ENCODE measurements at regions not wholly inside any gene's neighbourhood (a gene's known extent, or its start where the extent isn't known, plus 50 kb on each side); places are given as distances from the start of the nearest gene placed in this dataset.
A peak's percentile ranks its signal among the peaks of the same experiment; 100 is the strongest.
"Not testable (repeated sequence)": the region's sequence is repeated elsewhere in the genome, so short reads cannot be mapped to it uniquely, and the experiment has no call there.

GRCh38 chr15:30688684-30689083 lies 62.8 kb downstream of the ARHGAP11B start:
- DNase-seq = not testable (repeated sequence)

GRCh38 chr15:30690153-30690552 lies 64.2 kb downstream of the ARHGAP11B start:
- not testable (repeated sequence) for DNase-seq

GRCh38 chr15:30695811-30696210 lies 69.9 kb downstream of the ARHGAP11B start:
- not testable (repeated sequence) for DNase-seq

DNA sequence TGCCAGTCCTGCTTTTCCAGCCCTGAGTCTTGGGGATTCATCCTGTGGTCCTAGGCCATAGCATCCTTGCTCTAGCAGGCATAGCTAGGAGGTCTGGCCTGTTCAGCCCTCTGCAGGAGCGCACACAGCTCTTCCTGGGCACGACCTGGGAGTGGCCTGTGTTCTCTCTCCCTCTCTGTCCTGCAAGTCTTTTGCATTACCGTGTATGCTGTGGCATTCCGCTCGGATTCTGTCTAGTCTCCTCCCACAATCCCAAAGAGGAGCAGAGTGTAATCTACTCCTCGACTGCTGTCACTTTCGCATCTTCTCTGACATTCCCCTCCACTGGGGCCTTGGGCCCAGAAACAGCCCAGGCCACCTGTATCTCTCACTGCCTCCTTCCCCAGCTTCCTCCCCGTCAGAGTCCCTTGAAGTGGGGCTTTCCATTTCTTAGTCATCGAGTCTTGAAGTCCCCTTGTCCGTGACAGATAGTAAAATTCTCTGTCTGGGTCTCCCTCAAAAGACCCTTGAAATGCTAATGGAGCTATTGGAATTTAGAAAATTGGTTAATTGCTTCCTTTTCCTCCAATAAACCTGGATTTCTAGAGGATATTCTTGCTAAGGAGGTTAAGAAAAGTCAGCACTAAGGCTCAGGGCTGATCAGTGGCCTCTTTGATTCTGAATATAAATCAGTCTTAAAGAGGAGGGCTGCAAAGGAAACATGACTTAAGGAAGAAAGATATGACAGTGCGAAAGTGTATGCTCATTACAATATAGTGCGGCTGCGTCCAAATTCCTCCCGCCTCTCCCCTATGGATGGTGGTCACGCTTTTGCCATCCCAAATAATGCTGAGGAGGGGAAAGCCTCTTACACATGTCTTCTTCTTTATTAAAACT lies 70.7 kb downstream of the ARHGAP11B start:
- not testable (repeated sequence) for DNase-seq

DNA sequence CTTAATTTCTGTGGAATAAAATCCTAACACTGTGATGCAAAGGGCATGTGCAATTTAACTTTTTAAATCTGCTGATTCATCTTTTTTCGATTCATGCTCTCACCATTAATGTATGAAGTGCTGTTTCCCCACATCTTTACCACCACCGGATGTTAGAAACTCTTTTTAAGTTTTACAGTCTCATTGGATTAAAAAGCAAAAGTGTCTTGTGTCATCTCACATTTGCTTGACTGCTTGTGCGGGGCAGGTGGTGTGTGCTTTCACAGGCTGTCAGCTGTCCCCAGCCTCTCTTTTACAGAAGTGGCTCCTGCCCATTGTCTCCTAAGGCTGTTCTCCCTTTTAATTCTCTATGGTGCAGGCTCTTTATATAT lies 71.4 kb downstream of the ARHGAP11B start:
- DNase-seq = peak; percentile 45

GRCh38 chr15:30700006-30700597 lies 74.2 kb downstream of the ARHGAP11B start:
- not testable (repeated sequence) for DNase-seq

GRCh38 chr15:30707976-30708685 lies 82.2 kb downstream of the ARHGAP11B start:
- not testable (repeated sequence) for DNase-seq

GRCh38 chr15:30708809-30709208 lies 82.9 kb downstream of the ARHGAP11B start:
- DNase-seq = not testable (repeated sequence)

DNA sequence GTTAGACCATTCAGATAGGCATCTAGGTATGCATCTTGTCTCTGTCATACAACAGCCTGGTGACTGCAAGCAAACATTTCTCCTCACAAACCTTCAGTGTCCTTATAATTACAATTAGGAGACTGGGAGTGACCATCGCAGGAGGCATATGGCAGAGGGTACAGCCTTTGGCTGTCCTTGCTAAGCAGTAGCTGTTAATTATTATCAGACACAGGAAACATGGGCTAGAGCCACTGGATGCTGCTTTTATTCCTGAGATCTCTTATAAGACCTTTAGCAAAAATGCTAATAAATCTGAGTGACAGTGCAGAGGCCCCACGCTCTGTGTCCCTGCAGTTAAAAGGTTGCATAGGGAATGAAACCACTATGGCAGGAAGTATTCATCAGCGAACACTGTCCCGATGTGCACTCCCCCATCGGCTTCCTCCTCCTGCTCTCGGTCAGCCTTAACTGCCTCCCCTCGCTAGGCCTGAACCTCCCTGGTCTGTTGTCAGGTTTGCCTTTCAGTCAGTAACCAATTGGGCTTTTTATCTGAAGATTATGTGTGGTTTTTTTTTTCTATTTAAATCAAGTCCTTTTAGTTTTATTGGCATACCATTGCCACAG lies 92.2 kb downstream of the ARHGAP11B start:
- not testable (repeated sequence) for DNase-seq

- DNase-seq = not testable (repeated sequence)
Observed at GRCh38 chr15:30719363-30719762, 93.4 kb downstream of the ARHGAP11B start.

DNA sequence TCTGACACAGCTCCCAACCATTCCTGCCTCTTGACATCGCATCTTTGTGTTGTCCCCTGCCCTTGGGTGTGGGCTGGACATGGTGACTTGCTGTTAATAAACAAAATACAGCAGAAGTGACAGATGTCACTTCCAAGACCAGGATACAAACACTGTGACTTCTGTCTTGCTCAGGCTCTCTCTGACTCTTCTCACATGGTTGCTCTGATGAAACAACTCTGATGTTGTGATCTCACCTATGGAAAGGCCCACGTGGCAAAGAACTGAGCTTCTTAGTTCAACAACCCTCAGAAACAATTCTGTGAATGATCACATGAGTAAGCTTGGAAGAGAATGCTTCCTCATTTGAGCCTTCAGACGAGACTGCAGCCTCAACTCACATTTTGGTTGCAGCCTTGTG lies 94.9 kb downstream of the ARHGAP11B start:
- DNase-seq = not testable (repeated sequence)

DNA sequence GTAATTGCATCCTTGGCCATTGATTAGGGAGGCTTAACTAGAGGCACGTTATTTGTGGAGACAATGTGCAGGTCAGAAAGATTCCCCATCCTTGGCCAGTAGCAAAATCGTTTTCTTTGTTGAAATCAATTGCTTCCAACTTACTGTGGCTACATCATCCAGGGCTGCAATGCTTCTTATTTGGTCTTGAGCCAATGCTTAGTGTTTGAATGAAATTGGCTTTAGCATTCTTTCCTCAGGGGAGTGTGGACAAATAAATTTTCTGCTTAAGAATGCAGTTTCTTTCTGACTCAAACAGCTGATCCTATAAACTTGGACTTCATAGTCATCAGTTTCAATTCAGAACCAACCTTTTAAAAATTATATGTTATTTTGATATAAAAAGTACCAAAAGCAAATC lies 95.6 kb downstream of the ARHGAP11B start:
- not testable (repeated sequence) for DNase-seq

DNA sequence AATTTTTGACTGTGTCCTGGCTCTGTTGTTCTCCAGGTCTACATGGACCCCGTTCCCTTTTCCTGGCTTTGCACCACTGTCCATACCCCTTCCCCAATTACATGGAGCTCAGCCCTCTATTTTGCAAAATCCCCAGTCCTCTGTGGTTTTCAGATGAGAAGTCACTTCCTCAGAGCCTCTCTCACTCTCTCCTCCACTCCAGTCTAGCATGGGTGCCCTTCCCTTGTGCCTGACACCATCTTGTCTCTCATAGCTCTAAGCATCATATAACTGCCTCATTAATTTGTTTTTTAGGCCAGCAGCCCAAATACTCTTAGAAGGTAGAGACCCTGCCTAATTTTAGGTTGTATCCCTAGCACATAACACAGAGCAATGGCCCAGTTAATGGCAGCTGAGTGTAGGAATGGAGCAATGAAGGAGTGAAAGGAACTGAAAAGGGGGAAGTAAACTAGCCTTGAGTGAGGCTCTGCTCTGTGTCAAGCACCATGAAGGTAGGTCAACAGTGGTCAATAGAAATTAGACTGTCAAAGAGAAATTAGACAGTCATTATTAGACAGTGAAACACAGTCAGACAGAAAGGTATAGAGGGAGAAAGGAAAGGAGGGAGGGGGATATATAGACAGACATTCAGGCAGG lies 97.7 kb downstream of the ARHGAP11B start:
- DNase-seq = not testable (repeated sequence)

GRCh38 chr15:30729880-30730590 lies 104.1 kb downstream of the ARHGAP11B start:
- not testable (repeated sequence) for DNase-seq

- not testable (repeated sequence) for DNase-seq
Observed at GRCh38 chr15:30730633-30731032, 104.7 kb downstream of the ARHGAP11B start.

DNA sequence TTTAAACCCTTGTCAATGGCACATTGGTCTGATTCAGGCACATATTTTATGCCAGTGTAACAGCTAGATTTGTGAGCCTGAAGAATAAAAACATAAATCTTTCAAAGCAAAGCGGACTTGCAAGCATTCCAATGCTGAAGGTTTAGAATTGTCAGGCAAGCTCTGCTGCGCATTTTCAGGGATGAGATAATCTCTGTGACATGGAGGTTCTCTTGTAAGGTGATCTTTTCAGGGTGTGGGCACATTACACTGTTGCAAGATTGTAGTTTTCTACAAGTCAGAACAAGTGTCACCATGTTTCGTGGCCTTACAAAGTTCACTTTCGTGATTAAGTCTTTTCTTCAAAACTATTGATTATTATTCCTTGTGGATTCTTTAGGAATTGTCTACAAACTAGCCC lies 106.2 kb downstream of the ARHGAP11B start:
- DNase-seq = not testable (repeated sequence)

GRCh38 chr15:30735884-30736564 lies 110.1 kb downstream of the ARHGAP11B start:
- not testable (repeated sequence) for DNase-seq

DNA sequence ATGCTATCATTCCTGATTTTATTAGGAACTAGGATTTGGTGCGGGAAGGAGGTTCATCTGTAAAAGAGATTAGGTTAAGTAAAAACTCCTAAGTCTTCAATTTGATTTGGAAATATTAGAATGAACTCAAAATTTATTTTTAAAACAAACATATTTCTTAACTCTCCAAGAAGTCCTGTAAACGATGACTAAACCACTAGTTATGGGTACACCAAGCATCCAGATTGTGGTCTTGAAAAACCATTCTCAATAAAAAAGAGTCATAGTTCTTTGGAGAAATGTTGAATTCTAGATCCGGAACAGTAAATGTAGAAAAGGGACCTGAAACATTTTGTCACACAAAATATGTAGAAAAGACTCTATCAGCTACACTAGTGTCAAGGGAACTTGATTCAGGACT lies 116.9 kb downstream of the ARHGAP11B start:
- not testable (repeated sequence) for DNase-seq

- not testable (repeated sequence) for DNase-seq
Observed at GRCh38 chr15:30749048-30749447, 123.1 kb downstream of the ARHGAP11B start.

GRCh38 chr15:30755036-30755687 lies 129.2 kb downstream of the ARHGAP11B start:
- DNase-seq = peak; percentile 52

GRCh38 chr15:30760633-30761032 lies 134.7 kb downstream of the ARHGAP11B start:
- not testable (repeated sequence) for DNase-seq

Measured in central memory CD4-positive, alpha-beta T cell (primary cell).